GM18907 (cell line): ENCODE measurements at regions not wholly inside any gene's neighbourhood (a gene's known extent, or its start where the extent isn't known, plus 50 kb on each side); places are given as distances from the start of the nearest gene placed in this dataset.
"Not testable (repeated sequence)": the region's sequence is repeated elsewhere in the genome, so short reads cannot be mapped to it uniquely, and the experiment has no call there.

Experiments
- ATAC-seq: cut with Tn5 transposase; IDR thresholded peaks from one replicate; pipeline ENCODE4 v1.9.1; 2021; ENCODE audit warnings: mild to moderate bottlenecking, moderate library complexity; ENCODE audit not compliant: unreplicated experiment

DNA sequence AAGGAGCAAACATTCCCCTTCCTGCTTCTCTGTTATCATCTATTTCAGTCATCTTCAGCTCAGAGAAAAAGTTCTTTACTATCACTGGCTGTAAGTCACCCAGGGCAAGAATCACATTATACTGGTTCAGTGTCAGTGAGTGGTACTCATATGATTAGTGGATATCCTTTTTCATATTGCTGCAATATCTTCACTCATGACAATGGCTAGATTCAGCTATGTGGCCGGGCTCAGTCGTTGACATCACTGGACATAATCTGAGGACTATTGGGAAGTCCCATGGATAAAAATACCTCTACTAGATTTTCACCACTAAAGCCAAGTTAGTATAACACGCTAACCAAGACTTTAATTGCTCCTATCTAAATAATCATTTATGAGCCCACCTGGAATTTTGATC, 91.3 kb upstream of the UBE2E2 start:
- no peak for ATAC-seq

DNA sequence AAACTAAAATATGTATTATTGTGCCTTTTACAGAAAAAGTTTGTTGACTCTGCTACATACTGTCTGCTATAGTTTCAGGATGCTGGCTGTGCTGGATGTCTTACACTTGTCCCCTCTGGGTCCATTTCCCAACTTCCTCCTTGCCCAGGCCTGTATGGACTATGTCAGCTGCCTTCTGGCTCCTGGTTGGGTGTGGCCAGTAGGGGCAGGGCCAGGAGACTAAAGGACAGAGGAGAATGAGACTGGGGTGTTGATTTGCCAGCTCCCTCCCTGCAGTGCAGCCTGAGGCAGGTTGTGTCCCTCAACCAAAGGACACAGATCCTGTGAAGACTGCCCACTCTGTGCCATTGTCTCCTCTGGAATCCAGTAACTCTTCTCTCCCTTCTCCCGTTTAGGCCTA, 90.6 kb upstream of the UBE2E2 start:
- ATAC-seq, result no peak

DNA sequence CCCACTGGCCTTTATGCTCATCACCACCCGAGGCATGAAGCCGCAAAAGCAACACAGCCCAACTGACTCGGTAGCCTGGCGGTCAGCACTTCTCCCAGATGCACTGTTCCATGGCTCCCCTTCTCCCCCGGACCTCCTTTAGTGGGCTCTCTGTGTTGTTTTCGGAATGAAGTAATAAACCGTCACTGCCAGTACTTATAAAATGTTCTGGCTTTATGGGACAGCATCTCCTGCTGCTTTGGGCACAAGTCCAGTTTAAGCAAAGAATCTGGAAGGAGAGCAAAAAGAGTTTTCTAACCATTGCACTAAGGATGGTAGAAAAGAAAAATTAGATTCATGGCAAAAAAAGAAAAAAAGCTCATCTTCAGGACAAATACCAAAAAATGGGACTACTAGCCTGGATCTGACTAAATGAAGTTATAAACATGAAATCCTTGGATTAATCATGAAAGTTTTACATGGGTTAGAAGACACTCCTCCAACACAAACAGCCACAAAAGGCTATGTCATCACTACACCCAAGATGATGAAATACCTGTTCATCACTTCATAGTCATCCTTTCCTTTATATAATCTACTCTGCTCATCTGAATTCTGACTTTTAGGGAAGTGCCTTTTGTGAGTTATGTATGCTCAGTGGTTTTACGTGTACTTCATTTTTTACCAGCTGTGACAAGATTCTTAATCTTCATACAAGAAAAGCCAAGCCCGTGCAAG, 89.5 kb upstream of the UBE2E2 start:
- ATAC-seq, result no peak

DNA sequence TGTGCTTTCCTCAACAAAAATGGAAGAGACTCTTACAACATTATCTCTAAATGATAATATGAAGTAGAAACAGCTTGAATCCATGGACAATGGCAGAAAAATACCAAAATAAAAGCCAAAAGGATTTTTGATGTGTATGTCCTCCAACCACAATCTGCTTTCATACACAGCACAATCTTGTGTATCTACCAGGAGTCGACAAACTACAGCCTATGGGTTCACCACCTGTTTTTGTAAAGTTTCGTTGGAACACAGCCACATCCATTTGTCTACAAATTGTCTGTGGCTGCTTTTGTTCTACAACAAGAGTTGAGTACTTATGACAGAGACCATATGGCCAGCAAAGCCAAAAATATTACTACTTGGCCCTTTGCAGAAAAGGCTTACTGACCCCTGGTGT, 88.7 kb upstream of the UBE2E2 start:
- ATAC-seq, result no peak

DNA sequence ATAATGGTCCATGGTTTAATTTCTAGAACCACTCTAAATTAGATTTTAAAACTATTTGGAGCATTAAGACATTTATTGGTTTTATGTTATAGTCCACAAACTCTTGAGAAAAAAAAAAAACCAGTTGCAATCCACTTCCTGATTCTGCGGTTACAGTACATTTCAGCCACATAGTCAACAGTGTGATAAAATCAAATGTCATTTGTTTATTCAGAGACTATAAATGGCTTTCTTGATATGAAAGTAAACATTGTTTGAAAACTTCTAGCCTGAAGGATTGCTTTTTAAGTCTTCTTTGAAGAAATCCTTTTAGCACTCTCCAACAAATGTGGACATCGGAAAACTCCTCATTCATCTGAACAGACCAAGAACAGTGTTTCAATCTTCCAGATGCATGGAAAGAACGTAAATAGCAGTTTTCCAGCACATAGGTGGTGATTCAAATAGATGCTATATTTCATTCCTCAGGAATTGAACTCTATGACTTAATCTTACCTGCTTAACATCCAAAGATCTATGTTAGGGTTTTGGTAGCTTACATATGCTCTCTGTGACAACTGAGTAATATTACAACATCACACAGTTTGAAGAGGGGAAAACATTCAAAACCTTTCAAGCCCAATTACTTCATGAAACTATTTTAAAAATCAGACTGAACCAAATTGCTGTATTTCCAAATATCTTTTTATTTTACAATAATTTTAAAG, 87.8 kb upstream of the UBE2E2 start:
- ATAC-seq, result no peak

- ATAC-seq, result no peak
These were observed 86.9 kb upstream of the UBE2E2 start for GRCh38 chr3:23116081-23116837.

DNA sequence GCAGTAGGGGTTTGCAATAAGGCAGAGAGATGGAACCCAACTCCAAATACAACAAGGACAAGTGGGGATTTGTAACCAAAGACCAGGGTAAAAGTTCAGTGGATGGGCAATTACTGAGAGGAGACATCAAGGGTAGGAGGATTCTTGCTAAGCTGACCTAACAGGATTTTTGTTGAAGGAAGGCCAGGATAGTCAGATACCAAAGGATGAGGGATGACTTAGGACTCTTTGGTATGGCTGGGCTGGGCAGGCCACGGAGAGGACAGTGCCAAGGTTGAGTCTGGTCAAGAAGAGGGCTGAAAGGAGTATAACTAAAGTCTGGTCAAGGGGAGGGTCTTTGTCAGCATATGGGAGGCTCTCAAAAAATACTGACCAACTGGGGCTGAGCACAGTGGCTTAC, 85.3 kb upstream of the UBE2E2 start:
- no peak for ATAC-seq

DNA sequence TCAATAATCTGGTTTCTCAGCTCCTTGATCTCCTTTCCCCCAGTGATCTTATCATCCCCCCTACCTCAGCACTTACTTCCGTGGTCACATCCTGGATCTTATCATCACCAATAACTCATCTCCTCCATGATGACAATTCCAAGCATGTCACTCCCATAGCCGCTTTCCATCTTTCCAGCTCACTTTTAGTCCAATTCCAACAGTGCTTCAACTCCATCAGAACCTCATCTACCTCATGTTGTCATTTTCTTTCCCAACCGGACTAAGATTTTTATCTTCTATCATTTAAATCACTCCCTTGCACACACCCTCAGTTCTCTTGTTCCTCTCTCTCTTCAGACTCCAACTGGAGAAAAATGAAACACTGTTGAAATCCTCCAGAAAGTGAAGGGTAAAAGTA, 75.9 kb upstream of the UBE2E2 start:
- ATAC-seq, result no peak

DNA sequence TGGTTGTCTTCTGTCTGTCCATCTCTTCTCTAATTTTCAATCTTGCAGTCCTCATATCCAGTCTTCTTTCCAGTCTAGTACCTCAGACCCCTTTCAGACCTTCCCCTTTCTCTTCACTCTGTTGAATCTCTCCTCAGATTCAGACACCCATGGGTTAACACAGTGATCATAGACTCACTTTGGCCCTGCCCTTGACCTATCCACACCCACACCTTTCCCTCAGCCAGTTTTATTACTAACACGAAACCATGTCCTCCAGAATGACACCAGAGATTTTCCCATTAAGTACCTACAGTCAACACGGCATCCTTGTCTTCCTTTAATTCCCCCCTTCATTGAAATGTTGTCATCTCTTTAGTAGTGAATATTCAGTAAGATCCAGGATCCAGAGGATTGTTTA, 74.5 kb upstream of the UBE2E2 start:
- no peak for ATAC-seq

DNA sequence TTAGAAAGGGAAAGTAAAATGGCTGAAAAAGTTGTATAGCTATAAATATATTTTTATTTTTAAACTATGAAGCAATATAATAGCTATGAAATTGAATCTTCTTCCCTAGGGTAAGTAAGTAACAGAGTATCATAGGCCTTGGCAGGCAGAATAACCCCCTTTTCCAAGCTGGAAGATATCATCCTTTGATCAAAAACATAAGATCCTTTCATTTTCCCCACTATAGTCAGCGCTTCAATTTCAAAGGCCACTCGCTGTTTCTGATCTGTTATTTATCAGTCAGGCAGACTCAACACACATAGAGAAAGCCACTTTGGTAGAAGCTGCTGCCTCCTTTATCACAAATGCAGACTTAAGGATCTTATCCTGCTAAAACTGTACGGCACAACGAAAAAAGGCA, 74.0 kb upstream of the UBE2E2 start:
- no peak for ATAC-seq

- ATAC-seq, result no peak
These were observed 73.3 kb upstream of the UBE2E2 start for GRCh38 chr3:23129817-23130216.

DNA sequence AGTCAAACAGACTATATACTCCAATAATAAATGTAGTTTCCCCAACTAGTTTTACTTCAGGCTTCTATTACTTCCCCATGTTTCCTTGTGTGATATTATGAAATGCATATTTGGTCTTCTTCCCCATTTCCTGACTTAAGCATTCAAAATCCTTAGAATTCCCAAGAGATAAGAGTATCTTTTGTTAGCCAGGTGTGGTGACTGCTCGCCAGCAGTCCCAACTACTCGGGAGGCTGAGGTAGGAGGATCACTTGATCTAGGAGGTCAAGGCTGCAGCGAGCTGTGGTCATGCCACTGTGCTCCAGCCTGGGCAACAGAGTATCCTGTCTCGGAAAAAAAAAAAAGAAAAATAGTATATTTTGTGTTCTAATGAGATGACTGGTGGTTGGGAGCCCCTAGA, 72.7 kb upstream of the UBE2E2 start:
- no peak for ATAC-seq

DNA sequence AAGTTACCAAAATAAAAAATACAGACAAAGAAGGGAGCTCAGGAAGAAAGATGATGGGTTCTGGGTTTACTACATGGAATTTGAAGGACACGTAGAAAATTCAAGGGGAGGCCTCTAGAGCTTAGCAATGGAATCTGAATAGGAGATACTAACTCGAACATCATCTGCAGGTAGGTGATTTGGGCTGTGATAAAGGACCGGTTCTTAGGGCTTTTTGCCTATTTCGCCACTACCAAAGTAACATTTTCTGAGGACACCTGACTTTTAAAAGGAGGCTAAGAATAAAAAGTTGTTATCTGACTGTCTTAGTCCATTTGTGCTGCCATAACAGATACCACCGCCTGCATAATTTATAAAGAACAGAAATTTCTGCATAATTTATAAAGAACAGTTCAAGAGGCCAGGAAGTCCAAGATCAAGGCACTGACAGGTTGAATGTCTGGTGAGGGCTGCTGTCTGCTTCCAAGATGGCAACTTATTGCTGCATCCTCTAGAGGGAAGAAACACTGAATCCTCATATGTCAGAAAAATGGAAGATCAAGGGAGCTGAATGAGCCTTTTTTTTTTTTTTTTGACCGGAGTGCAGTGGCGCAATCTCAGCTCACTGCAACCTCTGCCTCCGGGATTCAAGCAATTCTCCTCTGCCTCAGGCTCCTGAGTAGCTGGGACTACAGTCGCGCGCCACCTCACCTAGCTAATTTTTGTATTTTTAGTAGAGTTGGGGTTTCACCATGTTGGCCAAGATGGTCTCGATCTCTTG, 67.9 kb upstream of the UBE2E2 start:
- no peak for ATAC-seq

GRCh38 chr3:23136054-23136453, 67.1 kb upstream of the UBE2E2 start:
- no peak for ATAC-seq

- not testable (repeated sequence) for ATAC-seq
These were observed 59.1 kb upstream of the UBE2E2 start for GRCh38 chr3:23144051-23144450.

GRCh38 chr3:23146163-23146562, 57.0 kb upstream of the UBE2E2 start:
- no peak for ATAC-seq

GRCh38 chr3:23152989-23153388, 50.1 kb upstream of the UBE2E2 start:
- ATAC-seq, result no peak
